ES-I3 (cell line): ENCODE measurements at regions not wholly inside any gene's neighbourhood (a gene's known extent, or its start where the extent isn't known, plus 50 kb on each side); places are given as distances from the start of the nearest gene placed in this dataset.

Experiments used
- H3K36me3 ChIP-seq: 2 replicates; pipeline ENCODE4 v1.6.1; 2013; ENCODE audit warnings: mild to moderate bottlenecking, low read length, control low read depth, moderate library complexity; ENCODE audit not compliant: insufficient read depth
- H3K4me1 ChIP-seq: 2 replicates; pipeline ENCODE4 v1.6.1; 2013; ENCODE audit warnings: mild to moderate bottlenecking, control low read depth, low read length; ENCODE audit not compliant: insufficient read depth
- H3K9ac ChIP-seq: 2 replicates; pipeline ENCODE4 v1.6.1; 2013; ENCODE audit warnings: low read depth, mild to moderate bottlenecking, low read length, moderate library complexity
- H3K9me3 ChIP-seq: 2 replicates; pipeline ENCODE4 v1.6.1; 2013; ENCODE audit warnings: mild to moderate bottlenecking, low read length, moderate library complexity; ENCODE audit not compliant: control insufficient read depth, insufficient read depth

- Histone ChIP-seq H3K9me3 (no peaks in the 10 kb centered on the region), H3K36me3 (no peaks in the 10 kb centered on the region), H3K4me1 (no peaks in the 10 kb centered on the region), H3K9ac (no peak overlapping the region)
These were observed 1006.7 kb upstream of the GOT2 start for GRCh38 chr16:59740858-59741257.

GRCh38 chr16:59737274-59737673 is 1003.2 kb upstream of the GOT2 start:
- no peaks in the 10 kb centered on the region for H3K36me3 ChIP-seq
- no peak overlapping the region for H3K9ac ChIP-seq
- no peaks in the 10 kb centered on the region for H3K9me3 ChIP-seq
- no peaks in the 10 kb centered on the region for H3K4me1 ChIP-seq

GRCh38 chr16:59733321-59733720 is 999.2 kb upstream of the GOT2 start:
- Histone ChIP-seq H3K9ac (no peak overlapping the region), H3K4me1 (no peaks in the 10 kb centered on the region), H3K36me3 (no peaks in the 10 kb centered on the region), H3K9me3 (no peaks in the 10 kb centered on the region)

GRCh38 chr16:59729613-59730012 is 995.5 kb upstream of the GOT2 start:
- Histone ChIP-seq H3K9ac (no peak overlapping the region), H3K4me1 (no peaks in the 10 kb centered on the region), H3K36me3 (no peaks in the 10 kb centered on the region), H3K9me3 (no peaks in the 10 kb centered on the region)

GRCh38 chr16:59719121-59719520 is 985.0 kb upstream of the GOT2 start:
- H3K36me3 ChIP-seq, result no peaks in the 10 kb centered on the region
- no peaks in the 10 kb centered on the region for H3K4me1 ChIP-seq
- H3K9ac ChIP-seq, result no peak overlapping the region
- H3K9me3 ChIP-seq, result no peaks in the 10 kb centered on the region

GRCh38 chr16:59707436-59708226 is 973.5 kb upstream of the GOT2 start:
- no peaks in the 10 kb centered on the region for H3K9me3 ChIP-seq
- H3K4me1 ChIP-seq, result no peaks in the 10 kb centered on the region
- H3K9ac ChIP-seq, result no peak overlapping the region
- H3K36me3 ChIP-seq, result no peaks in the 10 kb centered on the region

- Histone ChIP-seq H3K4me1 (no peaks in the 10 kb centered on the region), H3K36me3 (no peaks in the 10 kb centered on the region), H3K9me3 (no peaks in the 10 kb centered on the region), H3K9ac (no peak overlapping the region)
These were observed 968.1 kb upstream of the GOT2 start for GRCh38 chr16:59701963-59702930.

- no peaks in the 10 kb centered on the region for H3K36me3 ChIP-seq
- H3K9ac ChIP-seq, result no peak overlapping the region
- no peaks in the 10 kb centered on the region for H3K4me1 ChIP-seq
- H3K9me3 ChIP-seq, result no peaks in the 10 kb centered on the region
These were observed 965.7 kb upstream of the GOT2 start for GRCh38 chr16:59699786-59700185.

GRCh38 chr16:59698346-59699020 is 964.4 kb upstream of the GOT2 start:
- Histone ChIP-seq H3K9ac (no peak overlapping the region), H3K4me1 (no peaks in the 10 kb centered on the region), H3K9me3 (no peaks in the 10 kb centered on the region; the same call in 1 of the 2 replicates), H3K36me3 (no peaks in the 10 kb centered on the region)

- Histone ChIP-seq H3K9ac (no peak overlapping the region), H3K4me1 (no peaks in the 10 kb centered on the region), H3K36me3 (no peaks in the 10 kb centered on the region), H3K9me3 (no peaks in the 10 kb centered on the region; the same call in 1 of the 2 replicates)
These were observed 963.6 kb upstream of the GOT2 start for GRCh38 chr16:59697761-59698160.

- Histone ChIP-seq H3K36me3 (no peaks in the 10 kb centered on the region), H3K4me1 (no peaks in the 10 kb centered on the region), H3K9me3 (no peaks in the 10 kb centered on the region; the same call in 1 of the 2 replicates), H3K9ac (no peak overlapping the region)
These were observed 963.1 kb upstream of the GOT2 start for GRCh38 chr16:59697236-59697635.

GRCh38 chr16:59696495-59696894 is 962.4 kb upstream of the GOT2 start:
- no peak overlapping the region for H3K9ac ChIP-seq
- H3K9me3 ChIP-seq, result no peaks in the 10 kb centered on the region; the same call in 1 of the 2 replicates
- no peaks in the 10 kb centered on the region for H3K36me3 ChIP-seq
- H3K4me1 ChIP-seq, result no peaks in the 10 kb centered on the region

GRCh38 chr16:59690216-59690615 is 956.1 kb upstream of the GOT2 start:
- Histone ChIP-seq H3K9ac (no peak overlapping the region), H3K4me1 (no peaks in the 10 kb centered on the region), H3K9me3 (peaks cover 11% of the 10 kb centered on the region), H3K36me3 (no peaks in the 10 kb centered on the region)

GRCh38 chr16:59688006-59688405 is 953.9 kb upstream of the GOT2 start:
- Histone ChIP-seq H3K4me1 (no peaks in the 10 kb centered on the region), H3K9me3 (peaks cover 14% of the 10 kb centered on the region), H3K36me3 (no peaks in the 10 kb centered on the region)

More at GRCh38 chr16:59688006-59688405, 953.9 kb upstream of the GOT2 start:
- H3K9ac ChIP-seq, result no peak overlapping the region
